Lung (tissue), 11 donors: ENCODE measurements at regions not wholly inside any gene's neighbourhood (a gene's known extent, or its start where the extent isn't known, plus 50 kb on each side); places are given as distances from the start of the nearest gene placed in this dataset.

ENCODE experiments used
- ATAC-seq: fragments of 200-7000 bp; cut with Tn5 transposase; one replicate; pipeline ENCODE4 v1.9.1; 2020; ENCODE audit warnings: moderate number of reproducible peaks; ENCODE audit not compliant: insufficient read depth, low FRiP score
- DNase-seq, 3 donors: peaks; one replicate each; pipeline ENCODE4 v3.0.0-alpha.2; 2013 to 2017
- H3K27ac ChIP-seq, 2 donors: one replicate each; pipeline ENCODE4 v1.5.1; 2013; ENCODE audit warnings: mild to moderate bottlenecking in 2 of 2, moderate library complexity in 2 of 2, control low read depth in 1 of 2, inconsistent platforms in 1 of 2, low read depth in 1 of 2, low read length in 1 of 2
- H3K27me3 ChIP-seq, 3 donors: one replicate each; pipeline ENCODE4 v1.5.1; 2013; ENCODE audit warnings: low read length in 2 of 3; ENCODE audit not compliant: control insufficient read depth in 3 of 3, insufficient read depth in 3 of 3
- H3K36me3 ChIP-seq, 4 donors: one replicate each; pipeline ENCODE4 v1.5.1; 2013; ENCODE audit warnings: low read length in 4 of 4, mild to moderate bottlenecking in 1 of 4, moderate library complexity in 1 of 4; ENCODE audit not compliant: control insufficient read depth in 4 of 4, insufficient read depth in 4 of 4
- H3K4me1 ChIP-seq, 5 donors: one replicate each; pipeline ENCODE4 v1.5.1; 2013; ENCODE audit warnings: low read length in 5 of 5, mild to moderate bottlenecking in 2 of 5, moderate library complexity in 1 of 5; ENCODE audit not compliant: control insufficient read depth in 5 of 5, insufficient read depth in 5 of 5
- H3K4me3 ChIP-seq: one replicate; pipeline ENCODE4 v1.5.1; 2013; ENCODE audit warnings: mild to moderate bottlenecking, control low read depth, moderate library complexity
- H3K9ac ChIP-seq, 2 donors: one replicate each; pipeline ENCODE4 v1.5.1; 2013; ENCODE audit warnings: low read length in 2 of 2, control low read depth in 1 of 2; ENCODE audit not compliant: insufficient read depth in 1 of 2
- H3K9me3 ChIP-seq, 4 donors: one replicate each; pipeline ENCODE4 v1.5.1; 2013; ENCODE audit warnings: low read length in 3 of 4, mild to moderate bottlenecking in 1 of 4, moderate library complexity in 1 of 4; ENCODE audit not compliant: control insufficient read depth in 4 of 4, insufficient read depth in 3 of 4
- CTCF ChIP-seq: IDR thresholded peaks from 2 replicates; pipeline ENCODE4 v1.5.1; 2012; ENCODE audit warnings: mild to moderate bottlenecking; ENCODE audit errors: control extremely low read depth, extremely low read depth
- WGBS, 2 donors: extraction: QIAGEN DNeasy Blood & Tissue Kit; methylation state at CpG; one replicate each; pipeline ENCODE4 v1.1.7; 2013; 5-methylcytosine and 5-hydroxymethylcytosine counted together
- donor health status: control.
- donor health status: control.
- donor health status: Bipolar disorder and iron deficiency.
- donor health status: healthy.
- donor health status: DM: yes; HTN: yes; CAD: no.

DNA sequence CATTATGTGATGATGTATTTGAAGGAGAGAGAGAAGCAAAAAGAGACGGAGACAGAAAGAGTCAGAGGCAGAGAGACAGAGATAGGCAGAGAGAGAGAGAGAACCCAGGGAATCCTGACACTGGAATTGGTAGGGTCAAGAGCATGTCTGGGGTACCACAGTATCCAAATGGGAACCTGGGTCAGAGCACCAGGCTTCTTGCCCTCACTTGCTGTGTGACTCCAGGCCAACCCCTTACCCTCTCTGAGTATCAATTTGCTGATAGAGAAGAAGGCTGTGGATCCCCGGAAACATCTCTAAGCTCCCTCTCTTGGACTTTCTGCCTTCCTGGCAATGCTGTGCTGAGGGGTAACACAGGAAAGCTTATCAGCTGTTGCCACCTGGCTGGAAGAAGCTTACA is 385.3 kb upstream of the SULF2 start:
- H3K9ac ChIP-seq: no peak overlapping the region
- no peak for ATAC-seq
- no peak overlapping the region for H3K27ac ChIP-seq
- H3K27me3 ChIP-seq: peaks cover 0 to 7% (median 3%) of the 10 kb centered on the region in 3 donors
- no peak for DNase-seq
- TF ChIP-seq CTCF: no peak
- 69 to 76% methylated on average over 2 of the region's 2 CpGs for WGBS, 2 donors
- H3K4me3 ChIP-seq: no peak overlapping the region
- no peaks in the 10 kb centered on the region for H3K36me3 ChIP-seq
- peaks cover 0 to 11% (median 3%) of the 10 kb centered on the region in 4 donors for H3K9me3 ChIP-seq
- H3K4me1 ChIP-seq: no peaks in the 10 kb centered on the region

GRCh38 chr20:48169650-48170225 is 384.5 kb upstream of the SULF2 start:
- TF ChIP-seq CTCF: no peak
- WGBS, 2 donors: 81 to 94% methylated on average over 15 of the region's 15 CpGs
- H3K9me3 ChIP-seq: peaks cover 0 to 11% (median 3%) of the 10 kb centered on the region in 4 donors
- no peaks in the 10 kb centered on the region for H3K36me3 ChIP-seq
- H3K27ac ChIP-seq: no peak overlapping the region
- H3K27me3 ChIP-seq: peaks cover 0 to 11% (median 3%) of the 10 kb centered on the region in 3 donors
- no peaks in the 10 kb centered on the region for H3K4me1 ChIP-seq
- no peak for ATAC-seq
- DNase-seq: no peak
- no peak overlapping the region for H3K4me3 ChIP-seq
- no peak overlapping the region for H3K9ac ChIP-seq

GRCh38 chr20:48166082-48166835 is 381.0 kb upstream of the SULF2 start:
- DNase-seq: no peak
- Histone ChIP-seq H3K4me3 (no peak overlapping the region), H3K36me3 (no peaks in the 10 kb centered on the region), H3K27me3 (peaks cover 0 to 17% (median 3%) of the 10 kb centered on the region in 3 donors), H3K4me1 (no peaks in the 10 kb centered on the region), H3K9ac (no peak overlapping the region), H3K9me3 (no peaks in the 10 kb centered on the region), H3K27ac (no peak overlapping the region)
- no peak for TF ChIP-seq CTCF
- no peak for ATAC-seq
- WGBS, 2 donors: 58 to 64% methylated on average over 10 of the region's 10 CpGs

- no peak overlapping the region for H3K9ac ChIP-seq
- no peak overlapping the region for H3K4me3 ChIP-seq
- H3K9me3 ChIP-seq: no peaks in the 10 kb centered on the region
- ATAC-seq (no peak), DNase-seq (no peak)
- H3K36me3 ChIP-seq: no peaks in the 10 kb centered on the region
- H3K27me3 ChIP-seq: peaks cover 0 to 17% (median 3%) of the 10 kb centered on the region in 3 donors
- TF ChIP-seq CTCF: no peak
- no peak overlapping the region for H3K27ac ChIP-seq
- 85 to 86% methylated on average over 9 of the region's 9 CpGs for whole genome bisulfite sequencing, 2 donors
- no peaks in the 10 kb centered on the region for H3K4me1 ChIP-seq
These were observed 380.1 kb upstream of the SULF2 start for GRCh38 chr20:48165401-48165685.
